BLaER1 (cell line): ENCODE measurements at regions not wholly inside any gene's neighbourhood (a gene's known extent, or its start where the extent isn't known, plus 50 kb on each side); places are given as distances from the start of the nearest gene placed in this dataset.

Experiments
- H3K27ac ChIP-seq: shearing (Covaris generic); formaldehyde crosslinking; 2 replicates; pipeline ENCODE4 v1.8.1; 2022
- H3K27me3 ChIP-seq: shearing (Covaris generic); formaldehyde crosslinking; 2 replicates; pipeline ENCODE4 v1.8.1; 2022
- H3K36me3 ChIP-seq: shearing (Covaris generic); formaldehyde crosslinking; 2 replicates; pipeline ENCODE4 v1.8.1; 2022
- H3K4me1 ChIP-seq: shearing (Covaris generic); formaldehyde crosslinking; 2 replicates; pipeline ENCODE4 v1.8.1; 2022
- H3K4me2 ChIP-seq: shearing (Covaris generic); formaldehyde crosslinking; 2 replicates; pipeline ENCODE4 v1.8.1; 2022
- H3K4me3 ChIP-seq: shearing (Covaris generic); formaldehyde crosslinking; 2 replicates; pipeline ENCODE4 v1.8.1; 2022
- H3K9ac ChIP-seq: shearing (Covaris generic); formaldehyde crosslinking; 2 replicates; pipeline ENCODE4 v1.8.1; 2022
- H3K9me3 ChIP-seq: shearing (Covaris generic); formaldehyde crosslinking; 2 replicates; pipeline ENCODE4 v1.8.1; 2022
- H4K20me1 ChIP-seq: shearing (Covaris generic); formaldehyde crosslinking; 2 replicates; pipeline ENCODE4 v1.8.1; 2022
- Cebpa-rat ChIP-seq: shearing (Covaris generic); IDR thresholded peaks from 2 replicates; pipeline ENCODE4 v1.8.1; 2022

GRCh38 chr10:88205842-88206446, 342.5 kb downstream of the PTEN start:
- Histone ChIP-seq H3K27me3 (no peaks in the 10 kb centered on the region), H3K4me1 (no peaks in the 10 kb centered on the region), H3K9me3 (no peaks in the 10 kb centered on the region), H3K9ac (no peak overlapping the region), H3K36me3 (no peaks in the 10 kb centered on the region), H4K20me1 (no peaks in the 10 kb centered on the region), H3K4me3 (no peak overlapping the region), H3K4me2 (no peak overlapping the region), H3K27ac (no peak overlapping the region)
- TF ChIP-seq Cebpa-rat: no peak

GRCh38 chr10:88207121-88207546, 343.7 kb downstream of the PTEN start:
- no peaks in the 10 kb centered on the region for H3K4me1 ChIP-seq
- no peak overlapping the region for H3K4me3 ChIP-seq
- no peaks in the 10 kb centered on the region for H3K9me3 ChIP-seq
- H3K4me2 ChIP-seq: no peak overlapping the region
- H4K20me1 ChIP-seq: no peaks in the 10 kb centered on the region
- no peaks in the 10 kb centered on the region for H3K36me3 ChIP-seq
- H3K27me3 ChIP-seq: no peaks in the 10 kb centered on the region
- no peak overlapping the region for H3K9ac ChIP-seq
- no peak for TF ChIP-seq Cebpa-rat
- no peak overlapping the region for H3K27ac ChIP-seq

GRCh38 chr10:88209231-88209630, 345.8 kb downstream of the PTEN start:
- no peaks in the 10 kb centered on the region for H3K9me3 ChIP-seq
- H3K27ac ChIP-seq: no peak overlapping the region
- H4K20me1 ChIP-seq: no peaks in the 10 kb centered on the region
- no peak overlapping the region for H3K4me3 ChIP-seq
- no peak for TF ChIP-seq Cebpa-rat
- H3K27me3 ChIP-seq: no peaks in the 10 kb centered on the region
- no peaks in the 10 kb centered on the region for H3K4me1 ChIP-seq
- H3K4me2 ChIP-seq: no peak overlapping the region
- H3K36me3 ChIP-seq: no peaks in the 10 kb centered on the region
- H3K9ac ChIP-seq: no peak overlapping the region

GRCh38 chr10:88209837-88210561, 346.6 kb downstream of the PTEN start:
- H4K20me1 ChIP-seq: no peaks in the 10 kb centered on the region
- H3K4me1 ChIP-seq: no peaks in the 10 kb centered on the region
- no peaks in the 10 kb centered on the region for H3K36me3 ChIP-seq
- TF ChIP-seq Cebpa-rat: no peak
- H3K4me3 ChIP-seq: no peak overlapping the region
- no peak overlapping the region for H3K27ac ChIP-seq
- H3K9ac ChIP-seq: no peak overlapping the region
- no peaks in the 10 kb centered on the region for H3K9me3 ChIP-seq
- no peak overlapping the region for H3K4me2 ChIP-seq
- H3K27me3 ChIP-seq: no peaks in the 10 kb centered on the region

DNA sequence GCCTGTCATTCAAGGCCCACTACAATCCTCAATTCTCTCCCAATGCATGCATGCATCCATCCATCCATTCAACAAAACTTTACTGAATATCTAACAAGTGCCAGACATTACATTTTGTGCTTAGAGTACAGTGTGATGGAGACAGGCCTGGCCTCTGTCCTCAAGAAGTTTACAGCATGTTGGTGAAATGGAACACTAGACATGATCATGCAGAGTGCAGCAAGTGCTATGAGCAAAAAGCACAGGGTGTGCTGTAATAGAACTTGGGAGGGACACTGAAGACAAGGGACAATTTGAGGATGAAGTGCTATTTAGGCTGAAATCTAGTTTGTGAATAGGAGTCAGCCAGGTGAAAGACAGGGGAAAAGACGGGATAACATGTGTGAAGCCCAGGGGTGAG, 347.8 kb downstream of the PTEN start:
- no peaks in the 10 kb centered on the region for H3K9me3 ChIP-seq
- no peak for TF ChIP-seq Cebpa-rat
- H3K4me1 ChIP-seq: no peaks in the 10 kb centered on the region

GRCh38 chr10:88212069-88212468, 348.6 kb downstream of the PTEN start:
- Histone ChIP-seq H3K9ac (no peak overlapping the region), H3K9me3 (no peaks in the 10 kb centered on the region), H3K36me3 (no peaks in the 10 kb centered on the region), H4K20me1 (no peaks in the 10 kb centered on the region), H3K4me3 (no peak overlapping the region), H3K27ac (no peak overlapping the region), H3K4me2 (no peak overlapping the region), H3K27me3 (no peaks in the 10 kb centered on the region), H3K4me1 (no peaks in the 10 kb centered on the region)
- no peak for TF ChIP-seq Cebpa-rat

More for the DNA sequence above, 347.8 kb downstream of the PTEN start:
- Histone ChIP-seq H3K9ac (no peak overlapping the region), H3K36me3 (no peaks in the 10 kb centered on the region), H4K20me1 (no peaks in the 10 kb centered on the region), H3K4me3 (no peak overlapping the region), H3K4me2 (no peak overlapping the region), H3K27me3 (no peaks in the 10 kb centered on the region), H3K27ac (no peak overlapping the region)

GRCh38 chr10:88213065-88213605, 349.7 kb downstream of the PTEN start:
- no peaks in the 10 kb centered on the region for H3K36me3 ChIP-seq
- H4K20me1 ChIP-seq: no peaks in the 10 kb centered on the region
- H3K9me3 ChIP-seq: no peaks in the 10 kb centered on the region
- no peaks in the 10 kb centered on the region for H3K4me1 ChIP-seq
- no peak overlapping the region for H3K4me3 ChIP-seq
- H3K27me3 ChIP-seq: no peaks in the 10 kb centered on the region
- no peak for TF ChIP-seq Cebpa-rat
- no peak overlapping the region for H3K9ac ChIP-seq
- no peak overlapping the region for H3K4me2 ChIP-seq
- no peak overlapping the region for H3K27ac ChIP-seq

GRCh38 chr10:88216976-88217375, 353.6 kb downstream of the PTEN start:
- Histone ChIP-seq H3K27ac (no peak overlapping the region), H3K4me1 (no peaks in the 10 kb centered on the region)

DNA sequence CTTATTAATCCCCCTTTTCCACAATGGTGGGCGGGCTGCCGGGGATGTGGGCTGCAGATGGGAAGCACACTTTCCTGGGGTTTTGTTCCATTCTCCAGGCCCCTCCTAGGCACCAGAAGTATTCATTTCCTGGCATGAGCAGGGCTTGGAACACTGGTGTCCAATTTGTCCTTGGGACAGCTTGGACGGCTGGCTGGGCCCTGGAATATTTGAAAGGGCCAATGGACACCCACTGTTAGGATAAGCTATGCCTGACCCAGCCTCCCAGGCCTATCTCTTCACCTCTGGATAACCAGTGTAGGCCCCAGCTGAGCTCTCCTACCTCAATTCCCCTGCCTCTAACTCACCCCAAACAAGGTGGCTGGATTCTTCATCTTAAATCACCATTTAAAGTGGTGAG, 354.9 kb downstream of the PTEN start:
- Histone ChIP-seq H3K9me3 (no peaks in the 10 kb centered on the region), H4K20me1 (no peaks in the 10 kb centered on the region), H3K4me2 (no peak overlapping the region), H3K4me1 (no peaks in the 10 kb centered on the region), H3K27me3 (no peaks in the 10 kb centered on the region), H3K36me3 (no peaks in the 10 kb centered on the region), H3K27ac (no peak overlapping the region), H3K4me3 (no peak overlapping the region), H3K9ac (no peak overlapping the region)
- no peak for TF ChIP-seq Cebpa-rat

More at GRCh38 chr10:88216976-88217375, 353.6 kb downstream of the PTEN start:
- H3K27me3 ChIP-seq: no peaks in the 10 kb centered on the region
- H3K36me3 ChIP-seq: no peaks in the 10 kb centered on the region
- no peak for TF ChIP-seq Cebpa-rat
- H3K4me3 ChIP-seq: no peak overlapping the region
- no peaks in the 10 kb centered on the region for H4K20me1 ChIP-seq
- no peak overlapping the region for H3K9ac ChIP-seq
- no peak overlapping the region for H3K4me2 ChIP-seq
- no peaks in the 10 kb centered on the region for H3K9me3 ChIP-seq

DNA sequence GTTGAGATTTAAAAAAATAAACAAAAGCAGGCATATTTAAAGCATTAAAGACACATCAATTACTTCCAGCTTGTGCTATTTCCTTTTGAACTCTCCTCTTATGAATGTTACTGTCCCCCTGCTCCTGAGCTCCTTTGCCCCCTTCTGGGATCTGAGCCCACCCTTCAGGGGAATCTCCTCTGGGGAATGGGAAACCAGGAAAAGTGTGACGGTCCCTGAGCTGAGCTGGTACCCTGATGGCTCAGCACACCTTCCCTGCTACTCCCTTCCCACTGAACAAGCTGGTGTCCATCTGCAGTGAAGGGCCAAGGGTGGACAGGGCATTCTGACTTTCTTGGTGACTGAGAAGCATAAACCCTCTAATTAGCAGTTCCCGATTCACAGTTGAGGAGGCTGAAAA, 356.3 kb downstream of the PTEN start:
- Histone ChIP-seq H3K9me3 (no peaks in the 10 kb centered on the region), H3K4me1 (no peaks in the 10 kb centered on the region), H3K27ac (no peak overlapping the region), H3K4me2 (no peak overlapping the region), H3K4me3 (no peak overlapping the region), H4K20me1 (no peaks in the 10 kb centered on the region), H3K36me3 (no peaks in the 10 kb centered on the region), H3K27me3 (no peaks in the 10 kb centered on the region), H3K9ac (no peak overlapping the region)
- no peak for TF ChIP-seq Cebpa-rat
